ENCODE measurements at regions not wholly inside any gene's neighbourhood (a gene's known extent, or its start where the extent isn't known, plus 50 kb on each side); places are given as distances from the start of the nearest gene placed in this dataset.

DNA sequence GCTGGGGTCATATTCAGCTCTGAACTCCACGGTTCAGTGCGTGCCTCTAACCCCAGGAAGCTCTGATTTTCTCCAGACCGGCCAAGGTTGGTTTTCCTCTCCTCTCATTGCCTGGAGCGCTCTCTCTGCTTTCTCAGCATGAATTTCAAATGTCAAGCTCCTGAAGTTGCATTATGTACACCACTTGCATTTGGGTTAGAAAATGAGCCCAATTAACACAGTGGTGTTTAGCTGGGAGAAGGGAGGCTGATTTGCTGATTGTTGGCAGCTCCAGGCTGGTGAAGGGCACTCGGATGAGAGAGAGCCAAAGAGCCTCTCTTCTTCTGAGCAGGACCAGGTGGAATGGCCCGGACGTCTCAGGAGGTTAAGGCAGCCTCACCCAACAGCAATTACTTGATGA lies 570.9 kb downstream of the VRK1 start:
- DNase-seq: no peak

- DNase-seq: no peak
Observed at GRCh38 chr14:97368900-97369564, 571.9 kb downstream of the VRK1 start.

DNA sequence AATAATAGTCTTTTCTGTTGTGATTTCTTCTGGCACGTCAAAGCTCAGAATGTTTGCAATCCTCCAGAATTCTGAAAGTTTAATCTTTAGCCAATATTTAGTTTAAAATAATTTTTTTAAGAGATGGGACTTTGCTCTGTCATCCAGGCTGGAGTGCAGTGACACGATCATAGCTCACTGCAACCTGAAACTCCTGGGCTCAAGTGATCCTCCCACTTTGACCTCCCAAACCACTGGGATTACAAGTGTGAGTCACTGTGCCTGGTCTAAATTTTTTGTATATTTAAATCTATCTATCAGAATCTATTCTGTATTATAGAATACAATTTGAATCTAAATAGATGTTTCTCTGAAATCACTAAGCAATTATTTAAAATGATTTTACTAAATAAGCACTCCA lies 572.7 kb downstream of the VRK1 start:
- no peak for DNase-seq

- no peak for DNase-seq
Observed at GRCh38 chr14:97376310-97376709, 579.1 kb downstream of the VRK1 start.

DNA sequence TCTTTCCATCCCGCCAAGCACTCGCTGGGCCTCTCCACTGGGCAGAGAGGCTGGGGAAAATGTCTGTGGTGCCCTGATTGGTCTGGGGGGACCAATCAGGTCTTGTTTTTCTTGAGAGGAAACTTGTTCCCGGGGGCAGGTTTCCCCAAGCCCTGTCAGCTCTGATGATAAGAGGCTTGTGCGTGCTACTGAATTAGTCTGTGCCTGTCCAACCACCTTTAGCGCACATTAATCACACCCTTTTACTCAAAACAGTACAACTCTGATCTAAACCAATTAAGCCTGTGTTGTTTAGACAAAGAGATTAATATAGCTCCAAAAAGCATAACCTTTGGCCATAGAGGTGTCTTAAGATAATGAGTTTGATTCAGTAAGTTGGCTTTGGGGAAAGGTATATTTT lies 580.4 kb downstream of the VRK1 start:
- no peak for DNase-seq

- DNase-seq: no peak
Observed at GRCh38 chr14:97379091-97379531, 581.9 kb downstream of the VRK1 start.

DNA sequence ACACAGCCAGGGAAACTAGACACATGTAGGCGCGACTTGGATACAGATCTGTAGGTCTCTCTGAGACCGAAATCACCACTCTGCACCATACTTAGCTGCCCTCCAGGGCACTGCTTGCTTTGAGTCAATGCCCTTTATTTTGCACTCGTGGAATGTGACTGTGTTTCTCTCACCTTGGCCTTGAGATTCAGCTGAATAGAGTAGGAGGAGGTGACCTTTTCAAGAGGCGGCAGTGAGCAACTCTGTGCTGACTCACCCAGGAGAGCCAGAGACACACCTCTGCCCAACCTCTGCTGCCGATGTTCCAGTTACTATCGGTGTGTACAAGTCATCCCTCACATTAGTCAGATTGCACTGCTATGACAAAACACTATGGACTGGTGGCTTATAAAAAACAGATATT lies 583.4 kb downstream of the VRK1 start:
- DNase-seq: no peak

- no peak for DNase-seq
Observed at GRCh38 chr14:97381309-97381708, 584.1 kb downstream of the VRK1 start.

DNA sequence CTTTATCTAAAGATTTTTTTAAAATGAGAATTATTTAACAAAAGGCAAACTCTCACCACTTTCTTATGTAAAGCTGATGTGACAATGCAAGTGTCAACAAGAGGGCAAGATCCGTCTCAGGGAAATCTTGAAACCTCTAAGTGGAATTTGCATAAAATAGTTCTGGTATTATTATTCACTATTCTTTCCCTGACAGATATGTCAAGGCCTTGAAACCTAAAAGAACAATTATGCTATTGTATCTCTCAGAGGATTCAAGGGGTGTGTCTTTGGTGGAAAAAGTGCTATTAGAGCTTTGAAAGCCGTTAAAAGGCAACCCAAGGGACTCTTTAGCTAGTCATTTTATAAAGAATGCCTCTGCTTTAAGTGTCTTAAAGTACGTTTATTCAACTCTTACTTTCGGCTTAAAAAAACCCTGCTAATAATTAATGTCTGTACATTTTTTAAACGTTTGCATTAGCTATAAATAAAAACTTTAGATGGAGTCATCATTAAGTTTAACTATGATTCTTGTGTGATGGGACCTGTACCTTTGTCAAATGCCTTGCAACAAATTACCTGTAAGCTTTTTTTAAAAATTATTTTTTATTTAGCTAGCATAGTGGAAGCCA lies 585.5 kb downstream of the VRK1 start:
- no peak for DNase-seq

GRCh38 chr14:97385727-97386126 lies 588.5 kb downstream of the VRK1 start:
- DNase-seq: no peak

GRCh38 chr14:97387252-97387874 lies 590.2 kb downstream of the VRK1 start:
- no peak for DNase-seq

DNA sequence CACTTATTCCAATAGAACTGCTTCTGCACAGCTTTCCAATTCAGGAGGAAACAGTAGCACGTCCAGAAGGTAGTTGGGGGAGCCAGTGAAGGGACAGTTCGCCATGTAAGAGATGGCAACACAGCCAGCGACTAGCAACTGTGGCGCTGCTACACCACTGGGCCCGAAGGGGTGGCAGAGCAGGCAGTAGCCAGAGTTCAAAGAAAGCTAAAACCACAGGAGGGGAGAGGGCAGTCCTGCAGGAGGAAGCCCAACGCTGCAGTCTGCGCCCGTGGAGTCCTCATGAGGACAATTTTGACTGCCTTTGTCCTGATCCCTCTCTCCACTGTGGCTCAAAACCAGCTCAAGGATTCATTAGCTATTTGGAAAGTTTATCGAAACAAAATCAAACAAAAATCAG lies 591.2 kb downstream of the VRK1 start:
- no peak for DNase-seq

DNA sequence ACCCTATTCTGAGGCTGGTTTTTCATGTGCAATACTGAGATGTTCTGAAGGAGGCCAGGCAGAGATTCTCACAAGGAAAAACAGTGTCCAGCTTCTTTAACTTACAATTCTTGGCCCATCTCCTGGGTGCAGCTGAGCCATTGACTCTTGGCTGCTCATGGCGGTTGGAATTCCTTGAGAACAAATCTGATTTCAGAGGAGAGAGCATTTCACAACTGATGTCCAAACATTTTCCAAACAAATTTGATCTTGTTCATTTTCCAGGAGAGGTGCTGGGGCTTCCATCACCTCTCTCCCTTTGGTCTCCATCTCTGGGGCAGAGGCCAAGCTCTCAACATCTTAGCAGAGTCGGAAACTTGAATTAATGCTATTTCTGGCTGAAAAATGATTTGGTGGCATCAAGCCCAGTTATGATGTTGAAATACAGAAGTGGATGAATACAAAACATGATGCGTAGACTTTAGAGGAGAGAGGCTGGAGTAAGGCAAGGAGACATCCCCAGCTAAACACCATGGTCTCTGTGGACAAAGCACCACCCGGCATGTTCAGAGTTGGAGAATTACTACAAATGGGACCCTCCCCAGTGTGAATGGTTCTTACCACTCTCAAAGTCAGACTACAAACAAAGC lies 593.0 kb downstream of the VRK1 start:
- no peak for DNase-seq

GRCh38 chr14:97393244-97393643 lies 596.1 kb downstream of the VRK1 start:
- no peak for DNase-seq

- DNase-seq: no peak
Observed at GRCh38 chr14:97395068-97395467, 597.9 kb downstream of the VRK1 start.

DNA sequence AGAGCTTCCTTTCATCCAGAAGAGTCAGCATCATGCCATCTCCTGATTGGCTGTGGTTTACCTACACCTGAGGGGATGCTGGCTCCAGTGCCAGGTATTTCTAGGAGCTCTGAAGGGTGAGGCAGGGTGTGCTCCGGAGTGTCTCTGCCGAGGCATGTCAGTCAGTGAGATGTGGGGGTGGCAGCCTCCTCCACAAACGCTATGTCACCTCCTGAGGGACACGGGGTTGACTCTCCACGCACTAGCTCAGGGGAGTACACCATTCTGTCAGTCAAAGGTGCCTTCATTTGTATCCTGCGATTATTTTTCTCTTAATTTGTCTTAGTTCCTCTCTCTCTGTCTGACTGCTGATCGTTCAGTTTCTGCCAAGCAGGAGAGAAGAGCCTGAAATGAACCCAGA lies 604.5 kb downstream of the VRK1 start:
- DNase-seq: no peak

GRCh38 chr14:97402279-97402678 lies 605.1 kb downstream of the VRK1 start:
- DNase-seq: no peak

- no peak for DNase-seq
Observed at GRCh38 chr14:97407701-97408407, 610.7 kb downstream of the VRK1 start.

DNA sequence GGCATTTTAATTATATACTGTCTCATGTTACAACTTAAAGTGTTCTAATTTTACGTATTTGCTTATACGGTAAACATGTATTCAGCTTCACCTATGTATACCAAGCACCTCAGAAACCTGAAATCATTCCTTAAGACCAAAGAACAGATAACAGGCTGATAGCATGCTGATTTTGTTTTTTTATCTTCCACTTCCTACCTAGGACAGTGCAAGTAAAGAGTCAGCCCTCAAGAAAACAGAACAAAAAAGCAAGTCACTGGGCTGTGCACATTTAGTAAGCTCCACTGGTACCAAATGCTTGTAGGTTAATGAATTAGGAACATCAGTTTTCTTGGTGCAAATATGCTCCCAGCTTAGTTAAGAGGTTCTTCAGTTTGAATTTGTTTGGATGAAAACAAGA lies 611.3 kb downstream of the VRK1 start:
- no peak for DNase-seq

GRCh38 chr14:97408937-97409815 lies 612.0 kb downstream of the VRK1 start:
- no peak for DNase-seq

DNA sequence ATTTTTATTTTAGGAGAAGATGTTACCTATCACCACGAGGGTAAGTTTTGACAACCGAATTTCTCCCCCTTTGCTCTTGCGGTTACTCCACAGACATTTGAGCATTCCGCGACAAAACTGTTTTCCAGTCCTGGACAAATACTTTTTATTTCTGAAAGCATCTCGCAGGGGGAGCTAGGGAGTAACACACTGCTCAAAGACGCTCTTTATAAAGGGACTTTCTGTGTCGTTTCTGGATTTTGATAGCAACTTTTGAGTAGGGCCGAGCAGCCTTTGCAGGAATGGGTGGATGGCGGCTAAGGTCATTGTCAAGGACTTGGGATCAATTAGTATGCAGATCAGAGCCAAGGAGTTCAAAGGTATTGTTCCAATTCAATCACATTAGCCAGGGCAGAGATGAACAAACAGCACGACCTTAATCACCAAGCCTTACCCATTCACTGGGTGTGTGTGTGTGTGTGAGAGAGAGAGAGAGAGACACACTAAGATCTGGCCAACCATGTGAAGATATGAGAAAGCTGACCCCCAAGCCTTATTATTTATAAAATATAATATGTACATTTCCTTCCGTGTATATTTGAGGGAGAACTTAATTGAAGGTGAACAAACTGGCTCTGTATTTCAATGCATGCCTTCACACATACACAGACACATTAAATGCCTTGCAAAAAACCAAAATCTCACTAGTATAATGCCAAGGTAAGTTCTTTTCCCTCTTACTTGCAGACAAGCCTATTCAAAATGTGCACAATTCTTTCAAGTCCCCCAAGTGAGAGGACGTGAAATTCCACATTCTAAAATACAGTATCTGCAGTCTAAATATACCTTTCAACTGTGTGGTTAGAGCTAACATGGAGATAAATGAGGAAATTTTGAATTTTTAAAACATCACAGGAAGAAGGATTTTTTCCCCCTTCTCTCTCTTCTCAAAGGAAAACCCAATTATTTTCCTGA lies 613.8 kb downstream of the VRK1 start:
- DNase-seq: no peak
